ENCODE measurements at regions not wholly inside any gene's neighbourhood (a gene's known extent, or its start where the extent isn't known, plus 50 kb on each side); places are given as distances from the start of the nearest gene placed in this dataset.

- TF ChIP-seq U2AF2 (IDR thresholded peaks at IDR 0.05; ENCODE audit: low read depth, low read length) (no peak), MAF1 (CRISPR knock-in tag; IDR thresholded peaks at IDR 0.05; ENCODE audit: borderline replicate concordance) (no peak), ZNF850 (CRISPR knock-in tag; conservative IDR thresholded peaks at IDR 0.05) (no peak)
- TF ChIP-seq, protein P1, sequence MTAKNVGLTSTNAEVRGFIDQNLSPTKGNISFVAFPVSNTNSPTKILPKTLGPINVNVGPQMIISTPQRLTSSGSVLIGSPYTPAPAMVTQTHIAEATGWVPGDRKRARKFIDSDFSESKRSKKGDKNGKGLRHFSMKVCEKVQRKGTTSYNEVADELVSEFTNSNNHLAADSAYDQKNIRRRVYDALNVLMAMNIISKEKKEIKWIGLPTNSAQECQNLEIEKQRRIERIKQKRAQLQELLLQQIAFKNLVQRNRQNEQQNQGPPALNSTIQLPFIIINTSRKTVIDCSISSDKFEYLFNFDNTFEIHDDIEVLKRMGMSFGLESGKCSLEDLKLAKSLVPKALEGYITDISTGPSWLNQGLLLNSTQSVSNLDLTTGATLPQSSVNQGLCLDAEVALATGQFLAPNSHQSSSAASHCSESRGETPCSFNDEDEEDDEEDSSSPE (CRISPR knock-in tag; IDR thresholded peaks at IDR 0.05), result no peak
- Histone ChIP-seq H3K27ac (ENCODE audit: extremely low read length, insufficient read depth, low read length) (no peak overlapping the region), H3K4me2 (ENCODE audit: low read depth, low read length) (no peak overlapping the region), H3K27me3 (ENCODE audit: control insufficient read depth in 1 of 2, insufficient read depth in 2 of 2, low read length in 2 of 2) (no peaks in the 10 kb centered on the region), H3K9me3 (ENCODE audit: low read length) (no peaks in the 10 kb centered on the region), H4K20me1 (ENCODE audit: insufficient read depth, low read length) (no peaks in the 10 kb centered on the region), H3K36me3 (replicated peaks in 1 of 2; ENCODE audit: control insufficient read depth in 1 of 2, insufficient read depth in 2 of 2, low read length in 2 of 2) (no peaks in the 10 kb centered on the region), H3K9ac (ENCODE audit: insufficient read depth, low read depth, low read length) (no peak overlapping the region), H2AFZ (ENCODE audit: low read length) (no peak overlapping the region), H3K4me3 (replicated peaks in 1 of 3; ENCODE audit: insufficient read depth in 1 of 3, low read depth in 2 of 3, low read length in 3 of 3) (no peak overlapping the region), H3K79me2 (ENCODE audit: insufficient read depth, low read length) (no peaks in the 10 kb centered on the region), H3K4me1 (ENCODE audit: insufficient read depth, low read length) (no peaks in the 10 kb centered on the region)
- intact Hi-C loops (cut with micrococcal nuclease; ENCODE audit: unreplicated experiment) (no loop called here), in situ Hi-C loops (cut with HindIII; ENCODE audit: extremely low pct_ligation_motif_present, low pct_unique_long_range_greater_than_20kb) (no loop called here)
- no TSS peak for BruUV-seq (replicated peaks)
- WGBS (ENCODE audit: low lambda C conversion rate), result 3% methylated on average over 2 of the region's 2 CpGs
- POLR2A ChIA-PET, result no interaction called here
- CTCF ChIA-PET (ENCODE audit: low intra/inter-chr PET ratio, low total read pairs), result no interaction called here
- FAIRE-seq (no peak), DNase-seq (ENCODE audit: low spot score) (no peak), ATAC-seq (no peak)
Measured at GRCh38 chr4:126859314-126859713, 773.4 kb upstream of the INTU start.

DNA sequence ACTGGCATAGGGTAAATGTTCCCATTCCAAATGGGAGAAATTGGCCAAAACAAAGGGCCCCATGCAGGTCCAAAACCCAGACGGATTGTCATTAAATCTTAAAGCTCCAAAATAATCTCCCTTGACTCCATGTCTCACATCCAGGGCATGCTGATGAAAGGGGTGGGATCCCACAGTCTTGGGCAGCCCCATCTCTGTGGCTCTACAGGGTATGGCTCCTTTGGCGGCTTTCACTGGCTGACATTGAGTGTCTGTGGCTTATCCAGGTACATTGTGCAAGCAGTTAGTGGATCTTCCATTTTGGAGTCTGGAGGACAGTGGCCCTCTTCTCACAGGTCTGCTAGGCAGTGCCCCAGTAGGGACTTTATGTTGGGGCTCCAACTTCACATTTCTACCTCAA lies 772.9 kb upstream of the INTU start:
- WGBS (ENCODE audit: low lambda C conversion rate), result 0% methylated on average over 1 of the region's 2 CpGs
- in situ Hi-C loops (cut with HindIII; ENCODE audit: extremely low pct_ligation_motif_present, low pct_unique_long_range_greater_than_20kb) (no loop called here), intact Hi-C loops (cut with micrococcal nuclease; ENCODE audit: unreplicated experiment) (no loop called here)
- DNase-seq (ENCODE audit: low spot score), result no peak
- Histone ChIP-seq H3K36me3 (replicated peaks in 1 of 2; ENCODE audit: control insufficient read depth in 1 of 2, insufficient read depth in 2 of 2, low read length in 2 of 2) (no peaks in the 10 kb centered on the region), H3K4me1 (ENCODE audit: insufficient read depth, low read length) (no peaks in the 10 kb centered on the region), H3K4me3 (replicated peaks in 1 of 3; ENCODE audit: insufficient read depth in 1 of 3, low read depth in 2 of 3, low read length in 3 of 3) (no peak overlapping the region), H3K9me3 (ENCODE audit: low read length) (no peaks in the 10 kb centered on the region), H2AFZ (ENCODE audit: low read length) (no peak overlapping the region), H3K4me2 (ENCODE audit: low read depth, low read length) (no peak overlapping the region), H3K79me2 (ENCODE audit: insufficient read depth, low read length) (no peaks in the 10 kb centered on the region), H3K9ac (ENCODE audit: insufficient read depth, low read depth, low read length) (no peak overlapping the region), H3K27me3 (ENCODE audit: control insufficient read depth in 1 of 2, insufficient read depth in 2 of 2, low read length in 2 of 2) (no peaks in the 10 kb centered on the region), H4K20me1 (ENCODE audit: insufficient read depth, low read length) (no peaks in the 10 kb centered on the region), H3K27ac (ENCODE audit: extremely low read length, insufficient read depth, low read length) (no peak overlapping the region)
- ChIA-PET POLR2A (no interaction called here), CTCF (ENCODE audit: low intra/inter-chr PET ratio, low total read pairs) (no interaction called here)
- ATAC-seq, result no peak
- BruUV-seq (replicated peaks), result no TSS peak
- FAIRE-seq, result no peak
- TF ChIP-seq CSRNP1 (CRISPR knock-in tag; IDR thresholded peaks at IDR 0.05) (no peak), RFX3 (CRISPR knock-in tag; IDR thresholded peaks at IDR 0.05) (no peak), MIER2 (CRISPR knock-in tag; IDR thresholded peaks at IDR 0.05) (no peak), FOSL1 (CRISPR knock-in tag; IDR thresholded peaks at IDR 0.05; ENCODE audit: borderline replicate concordance) (no peak), ZNF552 (CRISPR knock-in tag; IDR thresholded peaks at IDR 0.05; ENCODE audit: borderline replicate concordance) (no peak), SALL2 (CRISPR knock-in tag; IDR thresholded peaks at IDR 0.05) (no peak), ZFP36L1 (CRISPR knock-in tag; IDR thresholded peaks at IDR 0.05) (no peak), MBNL3 (CRISPR knock-in tag; conservative IDR thresholded peaks at IDR 0.05) (no peak), SKI (IDR thresholded peaks at IDR 0.05; ENCODE audit: partially characterized antibody) (no peak)
- TF ChIP-seq, protein P2, sequence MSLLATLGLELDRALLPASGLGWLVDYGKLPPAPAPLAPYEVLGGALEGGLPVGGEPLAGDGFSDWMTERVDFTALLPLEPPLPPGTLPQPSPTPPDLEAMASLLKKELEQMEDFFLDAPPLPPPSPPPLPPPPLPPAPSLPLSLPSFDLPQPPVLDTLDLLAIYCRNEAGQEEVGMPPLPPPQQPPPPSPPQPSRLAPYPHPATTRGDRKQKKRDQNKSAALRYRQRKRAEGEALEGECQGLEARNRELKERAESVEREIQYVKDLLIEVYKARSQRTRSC (CRISPR knock-in tag; IDR thresholded peaks at IDR 0.05; ENCODE audit: low read depth), result no peak
- TF ChIP-seq, protein P3, sequence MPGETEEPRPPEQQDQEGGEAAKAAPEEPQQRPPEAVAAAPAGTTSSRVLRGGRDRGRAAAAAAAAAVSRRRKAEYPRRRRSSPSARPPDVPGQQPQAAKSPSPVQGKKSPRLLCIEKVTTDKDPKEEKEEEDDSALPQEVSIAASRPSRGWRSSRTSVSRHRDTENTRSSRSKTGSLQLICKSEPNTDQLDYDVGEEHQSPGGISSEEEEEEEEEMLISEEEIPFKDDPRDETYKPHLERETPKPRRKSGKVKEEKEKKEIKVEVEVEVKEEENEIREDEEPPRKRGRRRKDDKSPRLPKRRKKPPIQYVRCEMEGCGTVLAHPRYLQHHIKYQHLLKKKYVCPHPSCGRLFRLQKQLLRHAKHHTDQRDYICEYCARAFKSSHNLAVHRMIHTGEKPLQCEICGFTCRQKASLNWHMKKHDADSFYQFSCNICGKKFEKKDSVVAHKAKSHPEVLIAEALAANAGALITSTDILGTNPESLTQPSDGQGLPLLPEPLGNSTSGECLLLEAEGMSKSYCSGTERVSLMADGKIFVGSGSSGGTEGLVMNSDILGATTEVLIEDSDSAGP (CRISPR knock-in tag; IDR thresholded peaks at IDR 0.05; ENCODE audit: borderline replicate concordance), result no peak
